Endothelial cell (in vitro differentiated cells): ENCODE measurements at regions not wholly inside any gene's neighbourhood (a gene's known extent, or its start where the extent isn't known, plus 50 kb on each side); places are given as distances from the start of the nearest gene placed in this dataset.

Source experiments
- DNase-seq: peaks from one replicate; pipeline ENCODE4 v3.0.0; 2021; ENCODE audit warnings: low spot score
- H3K27ac Mint-ChIP-seq: one replicate; pipeline ENCODE4 v1.8.0; 2021; ENCODE audit warnings: mixed read lengths, inconsistent platforms; ENCODE audit not compliant: unreplicated experiment
- H3K27me3 Mint-ChIP-seq: one replicate; pipeline ENCODE4 v1.8.0; 2021; ENCODE audit warnings: mild to moderate bottlenecking, moderate library complexity, mixed read lengths, inconsistent platforms; ENCODE audit not compliant: unreplicated experiment
- H3K36me3 Mint-ChIP-seq: one replicate; pipeline ENCODE4 v1.8.0; 2021; ENCODE audit warnings: mild to moderate bottlenecking, low read depth, mixed read lengths, inconsistent platforms; ENCODE audit not compliant: unreplicated experiment
- H3K4me1 Mint-ChIP-seq: one replicate; pipeline ENCODE4 v1.8.0; 2021; ENCODE audit warnings: mild to moderate bottlenecking, mixed read lengths, inconsistent platforms; ENCODE audit not compliant: unreplicated experiment
- H3K4me3 Mint-ChIP-seq: one replicate; pipeline ENCODE4 v1.8.0; 2021; ENCODE audit warnings: mild to moderate bottlenecking, mixed read lengths, inconsistent platforms; ENCODE audit not compliant: unreplicated experiment
- H3K9me3 Mint-ChIP-seq: one replicate; pipeline ENCODE4 v1.8.0; 2021; ENCODE audit warnings: mixed read lengths, inconsistent platforms; ENCODE audit not compliant: unreplicated experiment
- TF ChIP-seq, protein P1 (sequence below): fragments of 200-600 bp; sonication (generic); IDR thresholded peaks from one replicate; pipeline ENCODE4 v1.5.0; 2021; ENCODE audit warnings: antibody characterized with exemption; ENCODE audit not compliant: unreplicated experiment

GRCh38 chr1:222387007-222387814 is 160.7 kb downstream of the HHIPL2 start:
- Mint-ChIP-seq H3K4me3 (no peak overlapping the region), H3K27me3 (no peaks in the 10 kb centered on the region), H3K9me3 (no peaks in the 10 kb centered on the region), H3K27ac (no peak overlapping the region), H3K36me3 (no peaks in the 10 kb centered on the region), H3K4me1 (peaks cover 3% of the 10 kb centered on the region)
- TF ChIP-seq, protein P1, sequence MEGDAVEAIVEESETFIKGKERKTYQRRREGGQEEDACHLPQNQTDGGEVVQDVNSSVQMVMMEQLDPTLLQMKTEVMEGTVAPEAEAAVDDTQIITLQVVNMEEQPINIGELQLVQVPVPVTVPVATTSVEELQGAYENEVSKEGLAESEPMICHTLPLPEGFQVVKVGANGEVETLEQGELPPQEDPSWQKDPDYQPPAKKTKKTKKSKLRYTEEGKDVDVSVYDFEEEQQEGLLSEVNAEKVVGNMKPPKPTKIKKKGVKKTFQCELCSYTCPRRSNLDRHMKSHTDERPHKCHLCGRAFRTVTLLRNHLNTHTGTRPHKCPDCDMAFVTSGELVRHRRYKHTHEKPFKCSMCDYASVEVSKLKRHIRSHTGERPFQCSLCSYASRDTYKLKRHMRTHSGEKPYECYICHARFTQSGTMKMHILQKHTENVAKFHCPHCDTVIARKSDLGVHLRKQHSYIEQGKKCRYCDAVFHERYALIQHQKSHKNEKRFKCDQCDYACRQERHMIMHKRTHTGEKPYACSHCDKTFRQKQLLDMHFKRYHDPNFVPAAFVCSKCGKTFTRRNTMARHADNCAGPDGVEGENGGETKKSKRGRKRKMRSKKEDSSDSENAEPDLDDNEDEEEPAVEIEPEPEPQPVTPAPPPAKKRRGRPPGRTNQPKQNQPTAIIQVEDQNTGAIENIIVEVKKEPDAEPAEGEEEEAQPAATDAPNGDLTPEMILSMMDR = no peak
- DNase-seq = peak; percentile 9

DNA sequence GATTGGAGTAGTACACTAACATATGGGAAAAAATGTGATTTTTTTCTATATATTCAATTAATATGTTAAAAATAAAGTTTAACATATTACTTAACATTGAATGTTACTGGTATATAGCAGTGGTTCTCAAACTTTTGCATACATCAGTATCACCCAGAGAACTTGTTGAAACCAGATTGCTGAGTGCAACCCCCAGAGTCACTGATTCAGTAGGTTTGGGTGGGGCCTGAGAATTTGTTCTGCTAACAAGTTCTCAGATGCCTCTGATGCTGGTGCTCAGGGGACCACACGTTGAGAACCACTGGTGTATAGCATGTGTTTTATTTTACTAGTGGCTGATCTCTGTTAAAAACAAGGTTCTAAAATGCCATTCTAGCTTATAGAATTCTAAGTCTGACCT is 161.9 kb downstream of the HHIPL2 start:
- no peak overlapping the region for H3K27ac Mint-ChIP-seq
- H3K4me3 Mint-ChIP-seq = no peak overlapping the region
- H3K4me1 Mint-ChIP-seq = peaks cover 3% of the 10 kb centered on the region
- H3K27me3 Mint-ChIP-seq = no peaks in the 10 kb centered on the region
- TF ChIP-seq, protein P1 = no peak
- H3K36me3 Mint-ChIP-seq = no peaks in the 10 kb centered on the region
- no peaks in the 10 kb centered on the region for H3K9me3 Mint-ChIP-seq
- no peak for DNase-seq

DNA sequence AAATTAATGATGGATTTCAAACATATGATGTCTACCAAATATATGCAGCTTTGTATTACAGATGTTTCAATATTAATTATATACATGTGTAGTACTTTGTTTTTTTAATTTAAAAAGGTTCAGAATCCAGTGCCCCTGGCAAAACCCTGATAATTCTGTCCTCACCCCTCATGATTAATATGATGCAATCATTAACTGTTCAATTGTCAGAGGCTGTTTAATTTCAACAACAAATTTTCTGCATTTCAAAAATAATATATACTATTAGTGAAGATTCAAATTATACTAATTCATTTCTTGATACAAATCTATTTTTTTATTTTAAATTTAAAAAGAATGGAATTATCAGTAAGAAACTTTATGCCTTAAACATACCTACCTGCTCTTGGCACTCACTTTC is 162.6 kb downstream of the HHIPL2 start:
- Mint-ChIP-seq H3K4me3 (no peak overlapping the region), H3K27me3 (no peaks in the 10 kb centered on the region), H3K36me3 (no peaks in the 10 kb centered on the region), H3K4me1 (peaks cover 3% of the 10 kb centered on the region), H3K27ac (no peak overlapping the region), H3K9me3 (no peaks in the 10 kb centered on the region)
- TF ChIP-seq, protein P1 = no peak
- DNase-seq = no peak

DNA sequence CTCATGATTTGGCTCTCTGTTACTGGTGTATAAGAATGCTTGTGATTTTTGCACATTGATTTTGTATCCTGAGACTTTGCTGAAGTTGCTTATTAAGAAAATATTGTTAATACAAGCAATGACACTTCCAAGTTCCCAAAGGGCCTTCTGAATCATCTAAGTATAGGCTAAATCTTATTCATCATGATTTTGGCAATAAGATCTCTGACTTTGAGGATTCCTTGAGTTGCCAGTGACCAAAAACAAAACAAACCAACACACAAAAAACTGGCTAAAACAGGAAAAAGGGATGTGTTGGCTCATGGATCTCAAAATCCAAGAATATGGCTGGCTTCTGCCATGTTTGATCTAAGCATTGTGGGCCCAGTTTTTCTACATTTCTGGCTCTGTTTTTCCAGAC is 163.4 kb downstream of the HHIPL2 start:
- Mint-ChIP-seq H3K27ac (no peak overlapping the region), H3K4me1 (peaks cover 3% of the 10 kb centered on the region), H3K27me3 (no peaks in the 10 kb centered on the region), H3K36me3 (no peaks in the 10 kb centered on the region), H3K9me3 (no peaks in the 10 kb centered on the region), H3K4me3 (no peak overlapping the region)
- TF ChIP-seq, protein P1 = no peak
- no peak for DNase-seq

GRCh38 chr1:222382171-222382570 is 165.7 kb downstream of the HHIPL2 start:
- Mint-ChIP-seq H3K4me3 (no peak overlapping the region), H3K27me3 (no peaks in the 10 kb centered on the region), H3K27ac (no peak overlapping the region), H3K4me1 (no peaks in the 10 kb centered on the region), H3K36me3 (no peaks in the 10 kb centered on the region), H3K9me3 (no peaks in the 10 kb centered on the region)
- DNase-seq = no peak
- TF ChIP-seq, protein P1 = no peak
